LNCAP (cell line): ENCODE measurements at regions not wholly inside any gene's neighbourhood (a gene's known extent, or its start where the extent isn't known, plus 50 kb on each side); places are given as distances from the start of the nearest gene placed in this dataset.

ENCODE experiments used
- CTCF ChIP-seq: fragments of 450-650 bp; IDR thresholded peaks from 2 replicates; pipeline ENCODE4 v1.5.1; 2017; ENCODE audit warnings: mild to moderate bottlenecking

DNA sequence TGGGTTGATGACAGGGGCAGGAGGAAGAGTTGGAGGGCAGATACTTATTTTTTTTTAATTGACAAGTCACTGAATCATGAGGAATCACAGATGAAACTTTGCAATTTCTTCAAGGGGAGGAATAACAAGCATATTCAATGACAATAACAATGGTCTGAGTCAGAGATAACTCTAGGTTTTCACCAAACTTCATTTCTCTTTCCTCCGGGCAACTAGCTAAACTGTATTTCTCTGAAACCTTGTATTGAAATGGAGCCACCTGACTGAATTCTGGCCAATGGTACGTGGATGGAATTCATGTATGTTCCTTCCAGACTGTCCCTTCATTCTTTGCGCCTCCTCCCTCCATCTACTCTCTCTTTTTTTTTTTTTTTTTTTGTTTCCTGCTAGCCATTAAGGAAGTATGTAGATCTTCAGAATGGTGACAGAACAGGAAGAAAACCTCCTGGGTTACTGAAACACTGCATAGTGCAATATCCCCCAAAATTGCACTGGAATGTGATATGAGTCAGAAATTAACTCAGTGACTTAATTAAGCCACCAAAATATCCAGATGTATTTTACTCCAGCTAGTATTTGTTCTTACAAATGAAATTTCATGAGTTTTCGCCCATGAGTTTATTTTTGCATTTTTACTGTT, 495.4 kb downstream of the OTOL1 start:
- no peak for TF ChIP-seq CTCF

GRCh38 chr3:161999846-162000245, 503.2 kb downstream of the OTOL1 start:
- TF ChIP-seq CTCF = no peak

DNA sequence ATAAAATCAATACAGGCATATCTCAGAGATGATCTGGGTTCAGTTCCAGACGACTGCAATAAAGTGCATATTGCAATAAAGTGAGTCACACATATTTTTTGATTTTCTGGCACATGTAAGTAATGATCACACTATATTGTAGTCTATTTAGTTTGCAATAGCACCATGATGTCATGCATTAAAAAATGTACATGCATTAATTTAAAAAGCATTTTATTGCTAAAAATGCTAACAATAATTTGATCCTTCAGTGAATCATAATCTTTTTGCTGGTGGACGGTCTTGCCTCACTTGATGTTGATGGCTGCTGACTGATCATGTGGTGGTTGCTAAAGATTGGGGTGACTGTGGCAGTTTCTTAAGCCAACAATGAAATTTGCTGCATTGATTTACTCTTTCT, 511.1 kb downstream of the OTOL1 start:
- TF ChIP-seq CTCF = no peak

GRCh38 chr3:162012633-162013032, 516.0 kb downstream of the OTOL1 start:
- TF ChIP-seq CTCF = no peak

DNA sequence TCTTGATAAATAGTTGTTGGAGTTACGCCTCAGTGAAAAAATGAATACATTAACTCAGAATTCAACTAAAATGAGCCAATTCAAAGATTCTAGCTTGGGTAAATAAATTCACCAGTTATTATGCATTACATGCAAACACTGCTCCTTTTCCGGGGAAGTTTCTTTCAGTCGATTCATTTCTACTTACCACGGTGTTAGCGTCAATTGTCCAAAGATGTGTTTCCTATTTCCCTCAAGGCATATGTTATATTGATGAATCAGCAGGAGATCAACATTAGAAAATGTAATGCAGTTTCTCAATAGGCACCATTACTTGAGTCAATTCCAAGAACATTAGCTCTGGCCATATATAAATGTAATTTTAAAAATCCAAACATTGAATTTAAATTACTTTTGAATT, 517.7 kb downstream of the OTOL1 start:
- TF ChIP-seq CTCF = no peak

GRCh38 chr3:162015856-162016255, 519.2 kb downstream of the OTOL1 start:
- no peak for TF ChIP-seq CTCF

- TF ChIP-seq CTCF = no peak
These were observed 523.2 kb downstream of the OTOL1 start for GRCh38 chr3:162019817-162020216.

GRCh38 chr3:162021206-162021605, 524.6 kb downstream of the OTOL1 start:
- TF ChIP-seq CTCF = no peak
